HuH-7.5 (cell line): ENCODE measurements at regions not wholly inside any gene's neighbourhood (a gene's known extent, or its start where the extent isn't known, plus 50 kb on each side); places are given as distances from the start of the nearest gene placed in this dataset.
"Not testable (repeated sequence)": the region's sequence is repeated elsewhere in the genome, so short reads cannot be mapped to it uniquely, and the experiment has no call there.

Experiments
- DNase-seq: peaks from one replicate; pipeline ENCODE4 v3.0.0; 2011; ENCODE audit warnings: low spot score

GRCh38 chr2:207328944-207329386 lies 163.2 kb upstream of the KLF7 start:
- no peak for DNase-seq

- DNase-seq: no peak
Observed at GRCh38 chr2:207330912-207331311, 165.2 kb upstream of the KLF7 start.

GRCh38 chr2:207331674-207332073 lies 165.9 kb upstream of the KLF7 start:
- no peak for DNase-seq

- no peak for DNase-seq
Observed at GRCh38 chr2:207332480-207333212, 166.9 kb upstream of the KLF7 start.

- DNase-seq: no peak
Observed at GRCh38 chr2:207333599-207334300, 168.0 kb upstream of the KLF7 start.

- DNase-seq: no peak
Observed at GRCh38 chr2:207334301-207334623, 168.5 kb upstream of the KLF7 start.

GRCh38 chr2:207334624-207335371 lies 169.1 kb upstream of the KLF7 start:
- DNase-seq: no peak

GRCh38 chr2:207337234-207338219 lies 171.8 kb upstream of the KLF7 start:
- no peak for DNase-seq

- no peak for DNase-seq
Observed at GRCh38 chr2:207338220-207338607, 172.5 kb upstream of the KLF7 start.

GRCh38 chr2:207338610-207339009 lies 172.9 kb upstream of the KLF7 start:
- DNase-seq: no peak

- DNase-seq: no peak
Observed at GRCh38 chr2:207341112-207341750, 175.5 kb upstream of the KLF7 start.

- no peak for DNase-seq
Observed at GRCh38 chr2:207341804-207342203, 176.1 kb upstream of the KLF7 start.

GRCh38 chr2:207344596-207345394 lies 179.0 kb upstream of the KLF7 start:
- not testable (repeated sequence) for DNase-seq

GRCh38 chr2:207351171-207351570 lies 178.6 kb upstream of the CREB1 start:
- no peak for DNase-seq

GRCh38 chr2:207352978-207353671 lies 176.6 kb upstream of the CREB1 start:
- no peak for DNase-seq

- no peak for DNase-seq
Observed at GRCh38 chr2:207353836-207354235, 175.9 kb upstream of the CREB1 start.

GRCh38 chr2:207354462-207354861 lies 175.3 kb upstream of the CREB1 start:
- DNase-seq: no peak

- DNase-seq: no peak
Observed at GRCh38 chr2:207356567-207356966, 173.2 kb upstream of the CREB1 start.

GRCh38 chr2:207357216-207357615 lies 172.5 kb upstream of the CREB1 start:
- DNase-seq: no peak

GRCh38 chr2:207362716-207363115 lies 167.0 kb upstream of the CREB1 start:
- DNase-seq: no peak
